Mesothelial cell of epicardium (in vitro differentiated cells): ENCODE measurements at regions not wholly inside any gene's neighbourhood (a gene's known extent, or its start where the extent isn't known, plus 50 kb on each side); places are given as distances from the start of the nearest gene placed in this dataset.

ENCODE experiments used
- DNase-seq, 2 experiments: peaks; one replicate each; pipeline ENCODE4 v3.0.0; 2021; ENCODE audit warnings: low spot score in 2 of 2; ENCODE audit not compliant: unreplicated experiment in 2 of 2
- H3K27ac Mint-ChIP-seq: 2 replicates; pipeline ENCODE4 v1.8.0; 2021; ENCODE audit warnings: mixed read lengths
- H3K27me3 Mint-ChIP-seq: 2 replicates; pipeline ENCODE4 v1.8.0; 2021; ENCODE audit warnings: low read depth, mixed read lengths
- H3K36me3 Mint-ChIP-seq: 2 replicates; pipeline ENCODE4 v1.8.0; 2021; ENCODE audit warnings: mixed read lengths
- H3K4me1 Mint-ChIP-seq: 2 replicates; pipeline ENCODE4 v1.8.0; 2021; ENCODE audit warnings: mixed read lengths
- H3K4me3 Mint-ChIP-seq: 2 replicates; pipeline ENCODE4 v1.8.0; 2021; ENCODE audit warnings: mild to moderate bottlenecking, moderate library complexity, mixed read lengths
- H3K9me3 Mint-ChIP-seq: 2 replicates; pipeline ENCODE4 v1.8.0; 2021; ENCODE audit warnings: mixed read lengths
- TF ChIP-seq, protein P1 (sequence below): fragments of 200-600 bp; sonication (generic); IDR thresholded peaks from one replicate; pipeline ENCODE4 v1.5.0; 2021; ENCODE audit warnings: antibody characterized with exemption; ENCODE audit not compliant: unreplicated experiment

DNA sequence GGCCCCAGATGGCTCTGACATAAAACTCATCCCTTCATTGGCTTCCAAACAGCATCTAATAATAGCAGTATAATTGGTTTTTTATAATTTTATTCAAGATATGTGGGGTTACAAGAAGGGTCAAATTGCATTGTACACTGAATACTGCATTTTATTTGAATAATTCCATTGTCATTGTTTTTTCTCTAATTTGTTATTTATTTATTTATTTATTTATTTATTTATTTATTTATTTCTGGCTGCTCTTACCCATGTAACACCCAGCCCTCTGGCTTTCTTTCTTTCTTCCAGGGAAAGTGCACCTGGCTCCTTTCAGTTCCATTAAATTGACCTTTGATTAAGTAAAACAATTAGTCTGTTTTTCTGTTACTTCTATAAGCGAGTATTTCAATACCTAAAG is 210.1 kb downstream of the CDH9 start:
- Mint-ChIP-seq H3K36me3 (no peaks in the 10 kb centered on the region), H3K27ac (no peak overlapping the region), H3K9me3 (peaks cover 4% of the 10 kb centered on the region), H3K27me3 (no peaks in the 10 kb centered on the region), H3K4me1 (no peaks in the 10 kb centered on the region), H3K4me3 (no peak overlapping the region)
- no peak for DNase-seq
- TF ChIP-seq, protein P1, sequence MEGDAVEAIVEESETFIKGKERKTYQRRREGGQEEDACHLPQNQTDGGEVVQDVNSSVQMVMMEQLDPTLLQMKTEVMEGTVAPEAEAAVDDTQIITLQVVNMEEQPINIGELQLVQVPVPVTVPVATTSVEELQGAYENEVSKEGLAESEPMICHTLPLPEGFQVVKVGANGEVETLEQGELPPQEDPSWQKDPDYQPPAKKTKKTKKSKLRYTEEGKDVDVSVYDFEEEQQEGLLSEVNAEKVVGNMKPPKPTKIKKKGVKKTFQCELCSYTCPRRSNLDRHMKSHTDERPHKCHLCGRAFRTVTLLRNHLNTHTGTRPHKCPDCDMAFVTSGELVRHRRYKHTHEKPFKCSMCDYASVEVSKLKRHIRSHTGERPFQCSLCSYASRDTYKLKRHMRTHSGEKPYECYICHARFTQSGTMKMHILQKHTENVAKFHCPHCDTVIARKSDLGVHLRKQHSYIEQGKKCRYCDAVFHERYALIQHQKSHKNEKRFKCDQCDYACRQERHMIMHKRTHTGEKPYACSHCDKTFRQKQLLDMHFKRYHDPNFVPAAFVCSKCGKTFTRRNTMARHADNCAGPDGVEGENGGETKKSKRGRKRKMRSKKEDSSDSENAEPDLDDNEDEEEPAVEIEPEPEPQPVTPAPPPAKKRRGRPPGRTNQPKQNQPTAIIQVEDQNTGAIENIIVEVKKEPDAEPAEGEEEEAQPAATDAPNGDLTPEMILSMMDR = no peak

DNA sequence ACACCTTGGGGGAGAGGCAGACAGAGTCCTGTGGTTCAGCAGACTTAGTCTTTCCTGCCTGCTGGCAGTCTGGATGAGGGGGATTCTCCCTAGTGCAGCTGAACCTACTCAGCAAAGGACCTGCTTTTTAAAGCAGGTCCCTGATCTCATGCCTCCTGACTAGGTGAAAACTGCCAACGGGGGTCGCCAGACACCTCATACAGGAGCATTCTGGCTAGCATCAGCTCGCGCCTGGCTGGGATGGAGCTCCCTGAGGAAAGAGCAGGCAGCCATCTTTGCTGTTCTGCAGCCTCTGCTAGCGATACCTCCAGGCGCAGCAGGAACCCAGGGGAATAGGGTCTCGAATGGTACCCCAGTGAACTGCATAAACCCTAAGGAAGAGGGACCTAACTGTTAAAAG is 225.2 kb downstream of the CDH9 start:
- Mint-ChIP-seq H3K4me1 (no peaks in the 10 kb centered on the region), H3K36me3 (no peaks in the 10 kb centered on the region), H3K4me3 (no peak overlapping the region), H3K9me3 (peaks cover 26% of the 10 kb centered on the region), H3K27me3 (no peaks in the 10 kb centered on the region), H3K27ac (no peak overlapping the region)
- TF ChIP-seq, protein P1 = no peak
- DNase-seq = no peak

DNA sequence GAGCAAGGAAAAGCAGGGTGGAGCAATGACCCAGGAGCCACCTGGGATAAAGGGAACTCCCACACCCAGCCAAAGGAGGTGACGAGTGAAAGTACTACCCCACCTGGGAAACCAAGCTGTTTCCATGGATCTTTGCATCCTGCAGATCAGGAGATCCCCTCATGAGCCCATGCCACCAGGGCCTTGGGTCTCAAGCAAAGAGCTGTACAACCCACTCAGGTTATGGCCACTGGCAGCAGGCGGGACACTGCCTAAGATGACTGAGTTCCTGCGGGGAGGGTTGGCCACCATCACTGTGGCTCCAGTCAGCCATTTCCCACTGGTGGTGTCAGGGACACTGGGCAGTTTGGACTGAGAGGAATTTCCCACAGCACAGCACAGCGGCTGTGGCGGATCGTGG is 225.7 kb downstream of the CDH9 start:
- no peak for DNase-seq
- Mint-ChIP-seq H3K27ac (no peak overlapping the region), H3K4me1 (no peaks in the 10 kb centered on the region), H3K4me3 (no peak overlapping the region), H3K9me3 (peaks cover 23% of the 10 kb centered on the region), H3K36me3 (no peaks in the 10 kb centered on the region), H3K27me3 (no peaks in the 10 kb centered on the region)
- TF ChIP-seq, protein P1 = no peak

DNA sequence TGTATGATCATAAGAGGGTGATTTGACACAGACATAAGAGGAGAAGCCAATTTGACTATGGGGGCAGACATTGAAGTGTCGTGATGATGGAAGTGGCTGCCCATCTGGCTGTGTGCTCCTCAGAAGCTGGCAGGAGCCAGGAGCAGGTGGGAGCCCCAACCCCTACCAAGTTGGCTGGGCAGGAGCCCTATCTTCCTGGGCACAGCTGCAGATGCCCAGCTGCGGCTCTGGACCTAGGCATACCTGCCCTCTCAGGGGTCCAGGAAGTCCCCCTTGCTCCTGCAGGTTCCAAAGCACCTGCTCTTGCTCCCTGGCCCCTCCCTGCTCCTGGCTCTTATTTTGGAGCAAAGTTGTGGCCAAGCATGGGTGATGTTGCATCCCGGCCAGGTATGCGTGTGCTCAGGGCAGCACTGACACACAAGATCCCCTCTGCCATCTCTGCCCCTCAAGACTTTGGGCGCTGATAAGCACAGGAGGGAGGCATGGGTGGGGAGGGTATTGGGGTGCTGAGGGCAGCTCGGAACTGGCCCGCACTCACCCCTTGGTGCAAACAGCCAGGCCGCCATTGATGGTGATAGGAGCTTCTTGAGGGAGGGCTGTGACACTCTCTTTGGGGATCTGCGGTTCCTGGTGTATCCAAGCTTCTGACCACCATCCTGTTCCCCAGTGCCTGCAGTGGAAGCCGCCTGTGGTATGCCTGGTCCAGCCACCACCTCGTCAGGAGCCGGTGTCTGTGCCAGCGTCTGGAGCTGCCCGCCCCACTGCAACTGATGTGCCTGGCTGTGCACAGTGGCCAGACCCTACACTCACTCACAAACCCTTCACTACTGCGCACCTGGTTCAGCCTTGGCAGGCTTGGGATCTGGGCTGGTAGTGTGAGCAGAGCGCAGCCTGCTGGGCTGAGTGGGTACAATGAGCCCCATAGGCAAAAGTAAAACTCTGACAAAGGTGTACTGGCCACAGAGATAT is 230.9 kb downstream of the CDH9 start:
- H3K27me3 Mint-ChIP-seq = no peaks in the 10 kb centered on the region
- no peak for DNase-seq
- H3K9me3 Mint-ChIP-seq = peaks cover 28% of the 10 kb centered on the region
- TF ChIP-seq, protein P1 = no peak
- H3K36me3 Mint-ChIP-seq = peaks cover 5% of the 10 kb centered on the region
- no peaks in the 10 kb centered on the region for H3K4me1 Mint-ChIP-seq
- no peak overlapping the region for H3K27ac Mint-ChIP-seq
- no peak overlapping the region for H3K4me3 Mint-ChIP-seq

DNA sequence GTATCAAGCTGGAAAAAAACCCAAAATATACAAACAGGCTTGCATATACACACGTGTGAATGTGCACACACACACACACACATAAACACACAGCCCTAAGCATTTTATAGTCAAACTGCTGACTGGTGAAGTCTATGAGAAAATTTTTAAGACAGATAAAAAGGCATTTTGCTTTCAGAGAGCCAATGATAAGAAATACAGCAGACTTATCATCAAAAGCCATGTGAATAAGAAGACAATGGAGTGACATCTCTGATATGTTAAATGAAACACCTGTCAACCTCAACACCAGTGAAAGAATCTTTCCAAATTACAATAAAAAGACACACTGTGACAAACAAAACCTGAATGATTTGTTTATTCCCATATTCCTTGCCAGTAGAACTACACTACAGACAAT is 233.3 kb downstream of the CDH9 start:
- peaks cover 5% of the 10 kb centered on the region for H3K36me3 Mint-ChIP-seq
- H3K4me3 Mint-ChIP-seq = no peak overlapping the region
- no peaks in the 10 kb centered on the region for H3K27me3 Mint-ChIP-seq
- H3K9me3 Mint-ChIP-seq = peaks cover 28% of the 10 kb centered on the region
- H3K4me1 Mint-ChIP-seq = no peaks in the 10 kb centered on the region
- DNase-seq = no peak
- no peak overlapping the region for H3K27ac Mint-ChIP-seq
- TF ChIP-seq, protein P1 = no peak
